ENCODE measurements at regions not wholly inside any gene's neighbourhood (a gene's known extent, or its start where the extent isn't known, plus 50 kb on each side); places are given as distances from the start of the nearest gene placed in this dataset.

DNA sequence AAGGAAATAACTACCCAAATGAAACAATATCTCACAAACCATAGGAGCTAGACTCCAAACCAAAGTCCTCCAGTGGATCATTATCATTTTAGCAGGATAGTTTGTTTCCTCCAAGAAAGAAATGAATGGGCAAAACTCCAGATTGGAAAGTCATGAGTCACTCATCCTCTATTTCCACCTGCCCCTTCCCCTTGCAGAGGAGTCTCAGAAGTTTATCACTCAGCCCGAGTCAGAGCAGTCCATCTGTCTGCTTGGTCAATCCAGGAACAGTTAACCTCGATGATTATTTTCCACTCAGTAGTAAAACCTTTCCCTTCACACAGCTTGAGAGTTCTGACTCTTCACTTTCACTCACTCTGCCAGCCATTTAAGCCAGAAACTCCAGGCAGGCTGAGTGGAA is 462.2 kb downstream of the BCL11A start:
- no peak for DNase-seq

DNA sequence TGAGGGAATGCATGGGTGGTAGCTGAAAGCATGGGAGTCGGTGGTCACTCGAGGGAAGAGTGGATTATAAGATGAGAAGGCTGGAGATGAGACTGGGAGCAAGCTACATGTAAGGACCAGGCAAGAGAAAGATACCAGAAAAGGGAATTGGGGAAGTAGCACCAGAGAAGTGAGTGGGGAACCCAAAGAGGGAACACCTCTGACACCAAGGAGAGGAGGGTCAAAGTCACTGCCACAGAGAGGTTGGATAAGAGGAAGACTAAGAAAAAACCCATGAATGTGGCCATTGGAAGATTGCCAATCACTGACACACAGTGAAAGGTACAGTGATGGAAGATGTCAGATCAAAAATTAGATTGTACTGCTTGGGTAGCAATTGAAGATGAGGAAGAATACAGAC is 473.9 kb downstream of the BCL11A start:
- no peak for DNase-seq

GRCh38 chr2:60075048-60075447 is 478.4 kb downstream of the BCL11A start:
- DNase-seq: no peak

GRCh38 chr2:60073201-60073600 is 480.3 kb downstream of the BCL11A start:
- DNase-seq: no peak

GRCh38 chr2:60072609-60073008 is 480.8 kb downstream of the BCL11A start:
- no peak for DNase-seq

DNA sequence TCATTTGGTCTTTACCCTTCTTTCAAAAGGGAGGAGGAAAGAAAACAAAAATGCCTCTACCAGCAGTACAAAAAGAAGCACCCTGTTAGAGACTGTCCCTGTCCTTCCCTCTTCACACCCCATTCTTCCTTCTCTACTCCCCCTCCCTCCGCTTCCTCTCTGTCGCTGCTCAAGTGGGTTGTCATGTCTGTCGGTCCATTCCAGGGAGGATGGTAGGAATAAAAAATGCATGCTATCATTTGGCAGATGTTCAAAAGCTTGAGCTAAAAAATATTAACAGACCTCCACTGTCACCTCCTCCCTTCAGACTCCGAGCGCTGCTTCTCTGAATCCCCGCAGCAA is 482.0 kb downstream of the BCL11A start:
- no peak for DNase-seq

DNA sequence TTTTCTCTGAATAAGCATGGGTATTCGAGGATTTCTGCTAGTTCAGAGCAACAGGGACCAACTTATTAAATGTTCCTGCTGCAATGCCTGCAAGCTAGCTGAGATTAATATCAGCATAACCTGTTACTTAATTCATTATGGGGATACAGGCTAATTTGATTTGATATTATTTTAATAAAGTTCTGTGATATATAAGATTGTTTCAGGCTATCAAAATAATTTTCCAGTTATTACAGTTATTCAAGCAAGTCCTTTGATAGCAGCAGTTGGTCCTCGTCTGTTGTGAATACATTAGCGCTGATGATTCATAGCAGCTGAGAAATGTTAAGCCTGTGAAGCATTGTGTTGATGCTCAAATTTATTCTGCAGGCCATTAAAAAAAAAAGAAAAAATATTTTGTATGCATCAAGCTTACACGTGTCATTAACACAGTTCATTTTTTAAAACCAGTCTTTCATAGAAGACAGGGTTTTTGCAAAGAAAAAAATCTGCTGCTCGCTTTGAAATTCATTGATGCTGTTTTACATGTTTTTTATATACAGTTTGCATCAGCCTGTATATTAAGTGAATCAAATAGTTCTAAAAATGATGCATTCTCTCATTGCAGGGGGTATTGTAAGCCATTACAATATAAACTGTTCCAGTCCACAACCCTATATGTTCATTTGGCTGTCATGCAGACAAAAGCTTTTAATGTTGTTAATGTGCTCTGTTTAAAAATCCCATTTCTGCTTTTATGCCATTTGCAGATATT is 482.5 kb downstream of the BCL11A start:
- DNase-seq: no peak

GRCh38 chr2:60070196-60070595 is 483.3 kb downstream of the BCL11A start:
- no peak for DNase-seq

GRCh38 chr2:60068755-60069154 is 484.7 kb downstream of the BCL11A start:
- no peak for DNase-seq

GRCh38 chr2:60067006-60067405 is 486.4 kb downstream of the BCL11A start:
- DNase-seq: no peak

DNA sequence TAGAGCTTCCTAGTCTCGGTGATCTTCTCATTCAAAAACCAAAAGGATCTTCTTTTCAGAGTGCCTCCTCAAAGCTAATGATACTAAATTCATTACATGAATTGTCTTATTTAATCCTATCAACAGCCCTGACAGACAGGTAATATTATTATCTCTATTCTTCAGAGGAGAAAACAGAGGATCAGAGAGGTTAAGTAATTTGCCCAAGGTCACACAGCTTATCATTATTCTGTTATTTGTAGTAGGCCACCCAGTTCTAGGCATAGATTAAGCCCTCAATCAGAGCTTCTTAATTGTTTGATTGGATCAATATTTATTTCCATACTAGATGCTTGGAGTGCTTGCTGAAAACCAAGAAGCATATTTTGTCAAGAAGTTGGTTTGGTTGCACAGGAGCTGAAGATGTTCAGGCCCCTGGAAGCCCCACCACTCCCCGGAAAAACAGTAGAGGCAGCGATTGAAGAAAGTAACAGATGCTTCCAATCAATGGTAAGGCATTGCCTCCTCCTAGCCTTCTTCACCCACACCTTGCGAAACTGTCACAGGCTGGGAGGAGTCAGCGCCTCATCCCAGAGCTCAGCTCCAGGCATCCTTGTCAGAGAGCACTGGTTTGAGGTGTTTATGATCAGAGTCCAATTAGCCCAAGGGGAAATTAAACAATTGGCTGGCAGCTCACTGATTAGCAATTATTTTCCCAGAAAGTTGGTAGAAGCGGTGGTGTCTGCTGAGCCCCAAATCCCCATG is 487.2 kb downstream of the BCL11A start:
- DNase-seq: no peak

- DNase-seq: no peak
Observed at GRCh38 chr2:60064687-60065389, 488.6 kb downstream of the BCL11A start.

GRCh38 chr2:60058781-60059180 is 494.7 kb downstream of the BCL11A start:
- no peak for DNase-seq

DNA sequence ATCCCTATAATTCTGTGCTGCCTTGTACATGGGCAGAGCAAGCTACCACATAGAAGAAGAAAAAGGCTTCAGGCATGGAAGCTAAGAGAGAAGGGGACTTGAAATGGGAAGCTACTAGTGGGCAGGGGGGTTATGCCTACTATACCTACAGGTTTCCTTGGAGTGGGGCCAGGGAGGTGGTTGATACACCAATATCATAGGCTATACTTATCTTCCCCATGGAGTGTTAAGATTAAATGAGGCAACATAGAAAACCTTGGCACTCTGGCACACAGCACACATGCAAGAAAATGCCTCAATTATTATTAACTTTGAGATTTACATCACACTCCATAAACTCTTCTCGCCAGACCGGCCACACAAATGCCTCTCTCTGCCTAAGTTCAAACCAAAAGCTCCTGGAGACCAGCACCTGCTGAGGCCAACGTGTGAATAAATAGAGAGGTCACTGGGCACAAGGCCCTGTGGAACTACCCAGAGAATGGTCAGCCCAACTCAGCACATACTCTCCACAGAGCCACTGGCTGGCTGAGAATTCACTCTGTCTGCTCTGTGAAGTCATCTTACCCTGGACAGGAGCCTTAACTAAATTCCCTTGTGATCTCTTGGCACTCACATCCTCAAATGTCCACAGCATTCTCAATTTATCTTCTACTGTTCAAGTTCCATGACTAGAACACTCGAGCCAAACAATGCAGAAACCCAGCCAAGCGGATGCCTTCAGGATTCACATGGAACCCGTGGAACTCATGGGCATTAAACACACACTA is 498.7 kb downstream of the BCL11A start:
- DNase-seq: no peak

GRCh38 chr2:60053791-60054190 is 499.7 kb downstream of the BCL11A start:
- no peak for DNase-seq

- no peak for DNase-seq
Observed at GRCh38 chr2:60052601-60053000, 500.9 kb downstream of the BCL11A start.

- no peak for DNase-seq
Observed at GRCh38 chr2:60051991-60052390, 501.5 kb downstream of the BCL11A start.

DNA sequence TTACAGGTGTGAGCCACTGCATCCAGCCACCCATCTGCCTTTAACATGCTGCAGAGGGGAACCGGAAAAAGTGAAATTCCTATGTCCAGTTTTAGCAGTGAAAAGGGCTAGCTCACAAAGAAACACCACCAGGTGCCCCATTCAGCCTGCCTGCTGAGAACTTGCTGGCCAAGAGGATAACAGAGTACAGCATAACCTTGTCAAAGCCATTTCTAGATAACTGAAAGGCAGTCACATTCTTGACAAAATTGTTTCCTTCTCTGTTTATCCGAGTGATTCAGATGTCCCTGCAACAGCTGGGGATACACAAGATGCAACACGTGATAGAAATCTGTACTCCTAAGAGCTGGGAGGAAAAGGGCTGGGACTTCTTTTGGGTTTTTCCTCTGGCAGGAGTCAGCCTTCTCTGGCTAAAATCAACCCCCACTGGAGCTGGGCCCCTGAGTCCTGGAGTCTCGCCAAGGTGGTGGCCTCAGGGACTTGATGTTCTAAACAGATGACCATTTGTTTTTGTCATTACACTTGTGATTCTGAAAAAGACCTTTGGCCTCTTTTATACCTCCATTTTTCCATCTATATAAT is 505.4 kb downstream of the BCL11A start:
- DNase-seq: no peak

- DNase-seq: no peak
Observed at GRCh38 chr2:60047347-60047746, 506.1 kb downstream of the BCL11A start.

DNA sequence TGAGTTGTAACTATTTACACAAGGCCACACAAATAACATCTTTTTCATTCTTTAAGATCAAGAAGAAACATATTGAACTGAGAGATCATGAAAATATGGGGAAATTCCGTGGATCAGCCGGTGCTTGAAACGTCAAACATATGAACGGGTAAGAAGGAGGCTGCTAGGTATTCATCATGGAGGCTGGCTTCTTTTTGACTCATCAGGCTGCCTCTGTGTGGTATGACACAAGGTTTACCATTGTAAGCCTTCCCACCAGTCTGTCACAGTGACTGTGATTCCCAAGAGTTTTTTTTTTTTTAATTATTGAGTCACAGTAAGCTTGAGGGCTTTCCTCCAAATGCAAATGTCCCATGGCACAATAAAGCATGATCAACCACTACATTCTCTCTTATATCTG is 506.9 kb downstream of the BCL11A start:
- no peak for DNase-seq

GRCh38 chr2:60045456-60045855 is 508.0 kb downstream of the BCL11A start:
- DNase-seq: no peak

GRCh38 chr2:60044484-60044883 is 509.0 kb downstream of the BCL11A start:
- DNase-seq: no peak

- no peak for DNase-seq
Observed at GRCh38 chr2:60042023-60042422, 511.4 kb downstream of the BCL11A start.

All from NCI-H146 (cell line).